Activated CD8-positive, alpha-beta T cell treated with anti-CD3 and anti-CD28 coated beads for 36 hours (primary cell): ENCODE measurements at regions not wholly inside any gene's neighbourhood (a gene's known extent, or its start where the extent isn't known, plus 50 kb on each side); places are given as distances from the start of the nearest gene placed in this dataset.

ENCODE experiments used
- ATAC-seq: fragments of 200-7000 bp; cut with Tn5 transposase; one replicate; pipeline ENCODE4 v1.10.0; 2021; ENCODE audit warnings: mild to moderate bottlenecking, moderate library complexity
- CTCF ChIA-PET: fragments of 350-600 bp; sonication (Branson Sonifier 250); formaldehyde crosslinking; loops from one replicate; lab custom pipeline; 2021; ENCODE audit warnings: antibody characterized with exemption; lab: Charles Lee
- POLR2A ChIA-PET: fragments of 350-600 bp; sonication (Branson Sonifier 250); formaldehyde crosslinking; loops from one replicate; lab custom pipeline; 2021; ENCODE audit warnings: antibody characterized with exemption; lab: Charles Lee
- DNase-seq: peaks from one replicate; pipeline ENCODE4 v3.0.0-alpha.2; 2020
- H3K27ac Mint-ChIP-seq: one replicate; pipeline ENCODE4 v1.8.0; 2021; ENCODE audit warnings: mild to moderate bottlenecking, mixed read lengths
- H3K27me3 Mint-ChIP-seq: one replicate; pipeline ENCODE4 v1.8.0; 2021; ENCODE audit warnings: mixed read lengths
- H3K36me3 Mint-ChIP-seq: one replicate; pipeline ENCODE4 v1.8.0; 2021; ENCODE audit warnings: low read depth, mixed read lengths
- H3K4me1 Mint-ChIP-seq: one replicate; pipeline ENCODE4 v1.8.0; 2021; ENCODE audit warnings: low read depth, mixed read lengths
- H3K4me3 Mint-ChIP-seq: one replicate; pipeline ENCODE4 v1.8.0; 2021; ENCODE audit warnings: mild to moderate bottlenecking, moderate library complexity, mixed read lengths
- H3K9me3 Mint-ChIP-seq: one replicate; pipeline ENCODE4 v1.8.0; 2021; ENCODE audit warnings: mixed read lengths
- intact Hi-C: fragments of 100-400 bp; cut with micrococcal nuclease; formaldehyde crosslinking; loops from one replicate; pipeline ENCODE4 v1.10.0; 2022
- TF ChIP-seq, protein P1 (sequence below): fragments of 200-600 bp; IDR thresholded peaks from one replicate; pipeline ENCODE4 v1.8.0; 2022; ENCODE audit warnings: antibody characterized with exemption, mild to moderate bottlenecking

DNA sequence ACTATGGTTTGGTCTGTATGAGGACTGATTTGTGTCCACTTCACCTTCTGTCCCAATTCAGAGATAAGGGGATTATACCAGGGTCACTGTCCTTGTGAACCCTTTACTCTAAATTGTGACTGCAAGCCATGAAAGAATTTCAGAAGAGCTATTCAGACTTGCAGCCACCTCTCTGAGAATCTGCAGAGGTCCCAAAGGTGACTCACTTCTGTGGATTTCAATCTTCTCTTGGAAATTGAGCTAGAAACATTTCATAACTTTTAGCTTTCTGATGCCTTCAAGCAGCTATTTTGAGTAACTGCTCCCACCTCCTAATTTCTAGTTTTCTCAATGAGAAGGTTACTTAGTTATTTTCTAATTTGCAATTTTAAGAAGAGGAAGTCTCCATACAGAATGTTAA is 1242.4 kb upstream of the ACVR2A start:
- Mint-ChIP-seq H3K4me3 (no peak overlapping the region), H3K27me3 (no peaks in the 10 kb centered on the region), H3K36me3 (no peaks in the 10 kb centered on the region), H3K27ac (no peak overlapping the region), H3K4me1 (no peaks in the 10 kb centered on the region), H3K9me3 (peaks cover 3% of the 10 kb centered on the region)
- DNase-seq: no peak
- intact Hi-C loops: no loop called here
- POLR2A ChIA-PET: no interaction called here
- TF ChIP-seq, protein P1, sequence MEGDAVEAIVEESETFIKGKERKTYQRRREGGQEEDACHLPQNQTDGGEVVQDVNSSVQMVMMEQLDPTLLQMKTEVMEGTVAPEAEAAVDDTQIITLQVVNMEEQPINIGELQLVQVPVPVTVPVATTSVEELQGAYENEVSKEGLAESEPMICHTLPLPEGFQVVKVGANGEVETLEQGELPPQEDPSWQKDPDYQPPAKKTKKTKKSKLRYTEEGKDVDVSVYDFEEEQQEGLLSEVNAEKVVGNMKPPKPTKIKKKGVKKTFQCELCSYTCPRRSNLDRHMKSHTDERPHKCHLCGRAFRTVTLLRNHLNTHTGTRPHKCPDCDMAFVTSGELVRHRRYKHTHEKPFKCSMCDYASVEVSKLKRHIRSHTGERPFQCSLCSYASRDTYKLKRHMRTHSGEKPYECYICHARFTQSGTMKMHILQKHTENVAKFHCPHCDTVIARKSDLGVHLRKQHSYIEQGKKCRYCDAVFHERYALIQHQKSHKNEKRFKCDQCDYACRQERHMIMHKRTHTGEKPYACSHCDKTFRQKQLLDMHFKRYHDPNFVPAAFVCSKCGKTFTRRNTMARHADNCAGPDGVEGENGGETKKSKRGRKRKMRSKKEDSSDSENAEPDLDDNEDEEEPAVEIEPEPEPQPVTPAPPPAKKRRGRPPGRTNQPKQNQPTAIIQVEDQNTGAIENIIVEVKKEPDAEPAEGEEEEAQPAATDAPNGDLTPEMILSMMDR: no peak
- ATAC-seq: no peak
- CTCF ChIA-PET: no interaction called here

DNA sequence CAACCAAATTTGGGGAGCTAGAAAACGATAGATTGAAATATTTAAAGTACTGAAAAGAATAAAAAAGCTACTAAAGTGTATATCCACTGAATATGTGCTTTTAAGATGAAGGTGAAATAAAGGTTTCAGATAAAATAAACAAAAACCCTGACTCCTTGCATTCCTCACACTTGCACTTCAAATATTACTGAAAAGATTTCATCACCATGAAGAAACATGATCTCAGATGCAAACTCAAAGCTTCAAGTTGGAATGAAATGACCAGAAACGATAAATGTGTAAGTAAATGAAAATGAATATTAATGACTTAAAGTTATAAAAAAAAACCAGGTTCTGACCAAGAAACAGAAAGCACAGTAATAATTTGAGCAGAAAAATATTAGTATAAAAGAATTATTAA is 1246.0 kb upstream of the ACVR2A start:
- ATAC-seq (no peak), DNase-seq (no peak)
- POLR2A ChIA-PET: no interaction called here
- no peaks in the 10 kb centered on the region for H3K4me1 Mint-ChIP-seq
- no peak overlapping the region for H3K4me3 Mint-ChIP-seq
- intact Hi-C loops: no loop called here
- H3K36me3 Mint-ChIP-seq: no peaks in the 10 kb centered on the region
- H3K27ac Mint-ChIP-seq: no peak overlapping the region
- peaks cover 2% of the 10 kb centered on the region for H3K9me3 Mint-ChIP-seq
- CTCF ChIA-PET: no interaction called here
- no peaks in the 10 kb centered on the region for H3K27me3 Mint-ChIP-seq
- TF ChIP-seq, protein P1: no peak

DNA sequence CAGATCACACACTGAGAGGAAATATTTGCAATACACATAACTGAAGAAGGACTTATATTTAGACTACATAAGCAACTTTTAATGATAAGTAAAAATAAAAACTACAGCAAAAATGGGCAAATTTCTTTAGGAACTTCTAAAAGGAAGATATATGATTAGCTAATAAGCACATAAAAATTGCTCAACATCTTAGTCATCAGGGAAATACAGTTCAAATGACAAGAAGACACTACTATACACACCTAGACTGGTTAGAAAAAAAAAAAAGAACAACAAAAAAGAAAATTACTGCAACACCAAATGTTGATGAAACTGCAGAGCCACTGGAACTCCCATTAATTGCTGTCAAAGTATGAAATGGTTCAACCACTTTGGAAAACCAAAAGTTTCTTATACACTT is 1247.5 kb upstream of the ACVR2A start:
- Mint-ChIP-seq H3K27ac (no peak overlapping the region), H3K4me1 (no peaks in the 10 kb centered on the region), H3K4me3 (no peak overlapping the region), H3K27me3 (no peaks in the 10 kb centered on the region), H3K9me3 (peaks cover 2% of the 10 kb centered on the region), H3K36me3 (no peaks in the 10 kb centered on the region)
- intact Hi-C loops: no loop called here
- ChIA-PET CTCF (no interaction called here), POLR2A (no interaction called here)
- ATAC-seq: no peak
- TF ChIP-seq, protein P1: no peak
- DNase-seq: no peak

DNA sequence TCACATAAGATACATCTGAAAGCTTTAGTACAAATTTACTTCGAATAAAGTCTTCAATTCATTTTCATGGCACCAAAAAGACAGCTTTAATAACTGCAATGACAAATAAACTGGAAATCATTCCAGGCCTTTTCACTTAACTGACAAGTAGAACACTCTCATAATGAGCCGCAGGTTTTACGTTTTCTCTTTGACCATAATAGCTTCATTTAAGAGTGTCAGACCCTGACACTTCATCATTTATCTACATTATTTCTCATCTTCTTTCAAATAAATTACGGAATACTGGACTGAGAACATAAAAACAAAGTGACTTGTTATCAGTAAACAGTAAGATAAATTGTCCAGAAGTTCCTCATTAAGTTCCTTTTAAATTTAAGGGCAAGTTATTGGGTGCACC is 1252.9 kb upstream of the ACVR2A start:
- no peak for DNase-seq
- H3K27ac Mint-ChIP-seq: no peak overlapping the region
- ChIA-PET CTCF (no interaction called here), POLR2A (no interaction called here)
- H3K4me1 Mint-ChIP-seq: no peaks in the 10 kb centered on the region
- no peaks in the 10 kb centered on the region for H3K27me3 Mint-ChIP-seq
- no peaks in the 10 kb centered on the region for H3K36me3 Mint-ChIP-seq
- intact Hi-C loops: no loop called here
- H3K9me3 Mint-ChIP-seq: peaks cover 2% of the 10 kb centered on the region
- no peak overlapping the region for H3K4me3 Mint-ChIP-seq
- ATAC-seq: no peak
- TF ChIP-seq, protein P1: no peak

DNA sequence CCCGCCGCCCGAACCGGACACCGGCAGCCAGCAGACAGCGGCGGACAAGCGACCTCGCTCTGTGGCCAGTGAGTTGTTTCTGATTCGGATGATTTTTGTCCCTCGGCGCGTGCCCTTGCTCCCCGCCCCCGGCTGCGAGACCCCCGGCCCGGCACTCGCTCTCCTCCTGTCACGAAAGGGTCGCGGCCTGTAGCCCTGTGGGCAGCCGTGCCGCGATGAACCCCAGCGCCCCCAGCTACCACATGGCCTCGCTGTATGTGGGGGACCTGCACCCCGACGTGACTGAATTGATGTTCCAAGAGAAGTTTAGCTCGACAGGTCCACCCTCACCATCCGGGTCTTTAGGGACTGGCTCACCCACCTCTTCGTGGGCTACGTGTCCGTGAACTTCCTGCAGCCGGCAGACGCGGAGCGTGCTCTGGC is 1257.5 kb upstream of the ACVR2A start:
- no peaks in the 10 kb centered on the region for H3K36me3 Mint-ChIP-seq
- H3K9me3 Mint-ChIP-seq: peaks cover 2% of the 10 kb centered on the region
- H3K4me1 Mint-ChIP-seq: no peaks in the 10 kb centered on the region
- no peak overlapping the region for H3K27ac Mint-ChIP-seq
- H3K27me3 Mint-ChIP-seq: no peaks in the 10 kb centered on the region
- DNase-seq: no peak
- no peak overlapping the region for H3K4me3 Mint-ChIP-seq
- ATAC-seq: no peak
- TF ChIP-seq, protein P1: no peak
- ChIA-PET POLR2A (interaction anchor here (0.6 kb wide), 1 partner anchor 879 kb away, joined by 3 read pairs; no protein-coding TSS in a partner anchor), CTCF (no interaction called here)
- intact Hi-C loops: no loop called here
